ENCODE measurements at regions not wholly inside any gene's neighbourhood (a gene's known extent, or its start where the extent isn't known, plus 50 kb on each side); places are given as distances from the start of the nearest gene placed in this dataset.

DNA sequence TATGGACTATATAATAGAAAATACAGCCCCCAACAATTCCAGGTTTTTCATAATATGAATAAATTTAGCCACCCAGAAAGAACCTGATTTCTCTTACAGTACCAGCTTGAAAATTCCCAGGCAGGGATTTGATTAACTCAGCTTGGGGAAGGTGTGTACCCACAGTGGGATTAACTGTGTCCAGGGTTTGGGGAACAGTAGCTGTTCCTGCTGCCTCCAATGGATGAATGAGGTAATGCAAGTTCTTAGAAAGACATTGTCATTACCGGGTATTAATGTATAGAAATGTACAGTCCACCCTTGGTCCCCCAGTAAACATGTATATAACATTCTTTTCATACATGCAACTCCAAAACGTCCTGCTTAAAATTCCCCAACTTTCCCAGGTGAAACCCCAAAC is 115.6 kb downstream of the LRIG3 start:
- H3K27me3 ChIP-seq (ENCODE audit: insufficient read depth), result no peaks in the 10 kb centered on the region
- H3K27ac ChIP-seq (ENCODE audit: low read depth in 2 of 2, low read length in 1 of 2), result no peak overlapping the region
- H3K4me3 ChIP-seq (ENCODE audit: low read depth in 2 of 2, low read length in 1 of 2), result no peak overlapping the region
- no peaks in the 10 kb centered on the region for H3K9me3 ChIP-seq
- ChIA-PET POLR2A (no interaction called here), CTCF (interaction anchor here (0.6 to 1.6 kb wide), 5 partner anchors 9 to 72 kb away, joined by 3 read pairs; no protein-coding TSS in a partner anchor)
- H3K4me1 ChIP-seq (ENCODE audit: control insufficient read depth in 1 of 2, insufficient read depth in 2 of 2, low read depth in 1 of 2, low read length in 1 of 2), result no peaks in the 10 kb centered on the region
- 0% methylated on average over 2 of the region's 2 CpGs for WGBS (ENCODE audit: low lambda C conversion rate)
- H3K36me3 ChIP-seq (replicated peaks in 1 of 2; ENCODE audit: control insufficient read depth in 1 of 2, insufficient read depth in 2 of 2, low read length in 1 of 2), result no peaks in the 10 kb centered on the region
- no peaks in the 10 kb centered on the region for H3K79me2 ChIP-seq (ENCODE audit: insufficient read depth)
- H3K9me2 ChIP-seq, result no peaks in the 10 kb centered on the region
- H3F3A ChIP-seq (replicated peaks; ENCODE audit: insufficient read depth), result no peaks in the 10 kb centered on the region
- H3K9ac ChIP-seq, result no peak overlapping the region
- TF ChIP-seq RXRA (IDR thresholded peaks at IDR 0.05; ENCODE audit: borderline replicate concordance, low read depth) (no peak), RAD21 (IDR thresholded peaks at IDR 0.05; ENCODE audit: low read length) (peak; percentile 20; the same call in 1 of the 2 replicates), NRF1 (IDR thresholded peaks at IDR 0.05; ENCODE audit: low read depth, low read length) (no peak), MXI1 (IDR thresholded peaks at IDR 0.05; ENCODE audit: low read depth, low read length) (no peak), SMC3 (IDR thresholded peaks at IDR 0.05; ENCODE audit: low read depth, low read length) (no peak), TEAD4 (IDR thresholded peaks at IDR 0.05; ENCODE audit: borderline replicate concordance, insufficient read depth) (no peak)
- TF ChIP-seq, protein P1, sequence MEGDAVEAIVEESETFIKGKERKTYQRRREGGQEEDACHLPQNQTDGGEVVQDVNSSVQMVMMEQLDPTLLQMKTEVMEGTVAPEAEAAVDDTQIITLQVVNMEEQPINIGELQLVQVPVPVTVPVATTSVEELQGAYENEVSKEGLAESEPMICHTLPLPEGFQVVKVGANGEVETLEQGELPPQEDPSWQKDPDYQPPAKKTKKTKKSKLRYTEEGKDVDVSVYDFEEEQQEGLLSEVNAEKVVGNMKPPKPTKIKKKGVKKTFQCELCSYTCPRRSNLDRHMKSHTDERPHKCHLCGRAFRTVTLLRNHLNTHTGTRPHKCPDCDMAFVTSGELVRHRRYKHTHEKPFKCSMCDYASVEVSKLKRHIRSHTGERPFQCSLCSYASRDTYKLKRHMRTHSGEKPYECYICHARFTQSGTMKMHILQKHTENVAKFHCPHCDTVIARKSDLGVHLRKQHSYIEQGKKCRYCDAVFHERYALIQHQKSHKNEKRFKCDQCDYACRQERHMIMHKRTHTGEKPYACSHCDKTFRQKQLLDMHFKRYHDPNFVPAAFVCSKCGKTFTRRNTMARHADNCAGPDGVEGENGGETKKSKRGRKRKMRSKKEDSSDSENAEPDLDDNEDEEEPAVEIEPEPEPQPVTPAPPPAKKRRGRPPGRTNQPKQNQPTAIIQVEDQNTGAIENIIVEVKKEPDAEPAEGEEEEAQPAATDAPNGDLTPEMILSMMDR (IDR thresholded peaks at IDR 0.05), result peak; percentile 59
- DNase-seq, result peak; percentile 1
- no peak overlapping the region for H3K4me2 ChIP-seq
- no peaks in the 10 kb centered on the region for H4K20me1 ChIP-seq (ENCODE audit: insufficient read depth)
- no peak overlapping the region for H2AFZ ChIP-seq (ENCODE audit: low read depth)

DNA sequence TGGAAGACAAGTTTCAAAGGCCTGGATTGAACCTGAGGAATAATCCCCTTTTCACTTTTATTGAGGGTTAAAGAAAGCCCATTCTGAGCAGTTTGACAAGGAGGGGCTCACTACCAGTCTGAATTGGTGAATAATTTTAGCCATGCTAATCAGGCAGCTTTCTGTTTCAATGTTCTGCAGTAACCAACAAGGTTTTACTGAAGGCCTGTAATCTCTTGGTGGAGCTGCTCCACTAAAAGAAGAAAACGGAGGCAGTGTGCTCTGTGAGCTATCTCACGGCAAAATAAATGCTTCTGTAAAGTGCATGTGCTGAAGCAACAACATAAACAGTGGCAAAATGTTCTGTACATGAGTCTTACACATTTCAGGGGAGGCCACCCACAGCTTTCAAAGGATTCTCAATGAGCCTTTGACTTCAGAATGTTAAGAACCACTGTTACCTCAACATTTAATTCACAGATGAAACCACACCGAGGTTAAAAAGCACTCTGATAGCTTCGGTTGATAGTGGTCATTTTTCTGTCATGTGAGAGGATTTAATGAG is 111.2 kb downstream of the LRIG3 start:
- Histone ChIP-seq H3K4me1 (ENCODE audit: control insufficient read depth in 1 of 2, insufficient read depth in 2 of 2, low read depth in 1 of 2, low read length in 1 of 2) (no peaks in the 10 kb centered on the region), H3K79me2 (ENCODE audit: insufficient read depth) (no peaks in the 10 kb centered on the region), H4K20me1 (ENCODE audit: insufficient read depth) (no peaks in the 10 kb centered on the region), H3K9me3 (no peaks in the 10 kb centered on the region), H3K9me2 (no peaks in the 10 kb centered on the region), H3K36me3 (replicated peaks in 1 of 2; ENCODE audit: control insufficient read depth in 1 of 2, insufficient read depth in 2 of 2, low read length in 1 of 2) (no peaks in the 10 kb centered on the region), H3K27ac (ENCODE audit: low read depth in 2 of 2, low read length in 1 of 2) (no peak overlapping the region), H3K4me2 (no peak overlapping the region), H3K27me3 (ENCODE audit: insufficient read depth) (no peaks in the 10 kb centered on the region), H3K4me3 (ENCODE audit: low read depth in 2 of 2, low read length in 1 of 2) (no peak overlapping the region), H3F3A (replicated peaks; ENCODE audit: insufficient read depth) (no peaks in the 10 kb centered on the region), H3K9ac (no peak overlapping the region), H2AFZ (ENCODE audit: low read depth) (no peak overlapping the region)
- 10% methylated on average over 4 of the region's 4 CpGs for WGBS (ENCODE audit: low lambda C conversion rate)
- TF ChIP-seq SMC3 (IDR thresholded peaks at IDR 0.05; ENCODE audit: low read depth, low read length) (no peak), EP300 (IDR thresholded peaks at IDR 0.05; ENCODE audit: borderline replicate concordance in 1 of 2, low read depth in 1 of 2, low read length in 1 of 2) (no peak), MEF2A (IDR thresholded peaks at IDR 0.05; ENCODE audit: borderline replicate concordance, low read depth) (no peak), NFIC (IDR thresholded peaks at IDR 0.05; ENCODE audit: borderline replicate concordance) (no peak), RXRA (IDR thresholded peaks at IDR 0.05; ENCODE audit: borderline replicate concordance, low read depth) (no peak), SIN3A (IDR thresholded peaks at IDR 0.05; ENCODE audit: borderline replicate concordance, low read depth, low read length) (no peak)
- TF ChIP-seq, protein P2, sequence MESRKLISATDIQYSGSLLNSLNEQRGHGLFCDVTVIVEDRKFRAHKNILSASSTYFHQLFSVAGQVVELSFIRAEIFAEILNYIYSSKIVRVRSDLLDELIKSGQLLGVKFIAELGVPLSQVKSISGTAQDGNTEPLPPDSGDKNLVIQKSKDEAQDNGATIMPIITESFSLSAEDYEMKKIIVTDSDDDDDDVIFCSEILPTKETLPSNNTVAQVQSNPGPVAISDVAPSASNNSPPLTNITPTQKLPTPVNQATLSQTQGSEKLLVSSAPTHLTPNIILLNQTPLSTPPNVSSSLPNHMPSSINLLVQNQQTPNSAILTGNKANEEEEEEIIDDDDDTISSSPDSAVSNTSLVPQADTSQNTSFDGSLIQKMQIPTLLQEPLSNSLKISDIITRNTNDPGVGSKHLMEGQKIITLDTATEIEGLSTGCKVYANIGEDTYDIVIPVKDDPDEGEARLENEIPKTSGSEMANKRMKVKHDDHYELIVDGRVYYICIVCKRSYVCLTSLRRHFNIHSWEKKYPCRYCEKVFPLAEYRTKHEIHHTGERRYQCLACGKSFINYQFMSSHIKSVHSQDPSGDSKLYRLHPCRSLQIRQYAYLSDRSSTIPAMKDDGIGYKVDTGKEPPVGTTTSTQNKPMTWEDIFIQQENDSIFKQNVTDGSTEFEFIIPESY (IDR thresholded peaks at IDR 0.05; ENCODE audit: borderline replicate concordance, low read depth), result no peak
- TF ChIP-seq, protein P3, sequence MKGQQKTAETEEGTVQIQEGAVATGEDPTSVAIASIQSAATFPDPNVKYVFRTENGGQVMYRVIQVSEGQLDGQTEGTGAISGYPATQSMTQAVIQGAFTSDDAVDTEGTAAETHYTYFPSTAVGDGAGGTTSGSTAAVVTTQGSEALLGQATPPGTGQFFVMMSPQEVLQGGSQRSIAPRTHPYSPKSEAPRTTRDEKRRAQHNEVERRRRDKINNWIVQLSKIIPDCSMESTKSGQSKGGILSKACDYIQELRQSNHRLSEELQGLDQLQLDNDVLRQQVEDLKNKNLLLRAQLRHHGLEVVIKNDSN (IDR thresholded peaks at IDR 0.05; ENCODE audit: borderline replicate concordance, low read depth), result no peak
- DNase-seq, result no peak
- POLR2A ChIA-PET, result no interaction called here
- CTCF ChIA-PET, result no interaction called here
